Vagina (tissue), 2 donors: ENCODE measurements at regions not wholly inside any gene's neighbourhood (a gene's known extent, or its start where the extent isn't known, plus 50 kb on each side); places are given as distances from the start of the nearest gene placed in this dataset.

ENCODE experiments used
- POLR2A ChIP-seq, 2 donors: fragments of 450-650 bp; IDR thresholded peaks; one replicate each; pipeline ENCODE4 v1.6.1; 2017; ENCODE audit warnings: antibody characterized with exemption in 2 of 2, mild to moderate bottlenecking in 2 of 2, moderate library complexity in 2 of 2
- TF ChIP-seq, protein P1 (sequence below), 3 experiments: fragments of 450-650 bp in 2 of 3; fragments of 200-600 bp in 1 of 3; sonication (generic) in 1 of 3; IDR thresholded peaks; one replicate each; pipeline ENCODE4 v1.5.1; 2017 to 2019; ENCODE audit warnings: antibody characterized with exemption in 3 of 3, mild to moderate bottlenecking in 2 of 3, moderate library complexity in 2 of 3

- TF ChIP-seq, protein P1, sequence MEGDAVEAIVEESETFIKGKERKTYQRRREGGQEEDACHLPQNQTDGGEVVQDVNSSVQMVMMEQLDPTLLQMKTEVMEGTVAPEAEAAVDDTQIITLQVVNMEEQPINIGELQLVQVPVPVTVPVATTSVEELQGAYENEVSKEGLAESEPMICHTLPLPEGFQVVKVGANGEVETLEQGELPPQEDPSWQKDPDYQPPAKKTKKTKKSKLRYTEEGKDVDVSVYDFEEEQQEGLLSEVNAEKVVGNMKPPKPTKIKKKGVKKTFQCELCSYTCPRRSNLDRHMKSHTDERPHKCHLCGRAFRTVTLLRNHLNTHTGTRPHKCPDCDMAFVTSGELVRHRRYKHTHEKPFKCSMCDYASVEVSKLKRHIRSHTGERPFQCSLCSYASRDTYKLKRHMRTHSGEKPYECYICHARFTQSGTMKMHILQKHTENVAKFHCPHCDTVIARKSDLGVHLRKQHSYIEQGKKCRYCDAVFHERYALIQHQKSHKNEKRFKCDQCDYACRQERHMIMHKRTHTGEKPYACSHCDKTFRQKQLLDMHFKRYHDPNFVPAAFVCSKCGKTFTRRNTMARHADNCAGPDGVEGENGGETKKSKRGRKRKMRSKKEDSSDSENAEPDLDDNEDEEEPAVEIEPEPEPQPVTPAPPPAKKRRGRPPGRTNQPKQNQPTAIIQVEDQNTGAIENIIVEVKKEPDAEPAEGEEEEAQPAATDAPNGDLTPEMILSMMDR (IDR thresholded peaks at IDR 0.05): no peak
- no peak for TF ChIP-seq POLR2A (IDR thresholded peaks at IDR 0.05)
These were observed 87.8 kb upstream of the SLC39A10 start for GRCh38 chr2:195569255-195569654.
